ENCODE measurements at regions not wholly inside any gene's neighbourhood (a gene's known extent, or its start where the extent isn't known, plus 50 kb on each side); places are given as distances from the start of the nearest gene placed in this dataset.

DNA sequence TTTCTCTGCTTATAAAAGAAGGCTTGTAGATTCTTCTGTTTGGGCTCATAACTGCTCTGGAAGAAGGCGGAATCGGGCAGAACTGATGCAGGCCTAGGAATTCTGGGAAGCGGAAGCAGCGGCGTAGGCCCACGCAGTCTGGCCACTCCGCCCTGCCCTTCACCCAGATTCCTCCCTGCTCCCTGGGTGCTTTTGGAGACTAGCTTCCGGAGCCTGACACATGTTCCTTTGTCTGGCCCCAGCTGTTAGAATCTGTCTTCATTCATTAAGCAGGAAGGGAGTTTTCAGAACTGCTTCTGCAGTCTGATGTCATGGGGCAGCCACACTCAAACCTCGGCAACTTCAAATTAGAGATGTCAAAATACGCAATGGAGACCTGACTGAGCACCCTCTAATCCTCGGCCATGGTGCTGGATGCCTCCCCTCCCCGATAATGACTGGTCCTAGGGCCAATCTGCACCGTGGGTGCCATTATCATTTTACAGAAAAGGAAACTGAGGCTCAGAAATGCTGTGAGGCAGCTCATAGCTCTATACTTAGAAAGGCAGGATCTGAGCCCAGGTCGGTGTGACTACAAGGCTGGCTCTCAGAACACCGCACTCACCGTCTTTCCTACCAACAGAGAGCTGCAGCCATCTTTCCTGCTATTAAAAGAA lies 275.7 kb downstream of the MYCN start:
- peak; percentile 99 for DNase-seq
- TF ChIP-seq, protein P1, sequence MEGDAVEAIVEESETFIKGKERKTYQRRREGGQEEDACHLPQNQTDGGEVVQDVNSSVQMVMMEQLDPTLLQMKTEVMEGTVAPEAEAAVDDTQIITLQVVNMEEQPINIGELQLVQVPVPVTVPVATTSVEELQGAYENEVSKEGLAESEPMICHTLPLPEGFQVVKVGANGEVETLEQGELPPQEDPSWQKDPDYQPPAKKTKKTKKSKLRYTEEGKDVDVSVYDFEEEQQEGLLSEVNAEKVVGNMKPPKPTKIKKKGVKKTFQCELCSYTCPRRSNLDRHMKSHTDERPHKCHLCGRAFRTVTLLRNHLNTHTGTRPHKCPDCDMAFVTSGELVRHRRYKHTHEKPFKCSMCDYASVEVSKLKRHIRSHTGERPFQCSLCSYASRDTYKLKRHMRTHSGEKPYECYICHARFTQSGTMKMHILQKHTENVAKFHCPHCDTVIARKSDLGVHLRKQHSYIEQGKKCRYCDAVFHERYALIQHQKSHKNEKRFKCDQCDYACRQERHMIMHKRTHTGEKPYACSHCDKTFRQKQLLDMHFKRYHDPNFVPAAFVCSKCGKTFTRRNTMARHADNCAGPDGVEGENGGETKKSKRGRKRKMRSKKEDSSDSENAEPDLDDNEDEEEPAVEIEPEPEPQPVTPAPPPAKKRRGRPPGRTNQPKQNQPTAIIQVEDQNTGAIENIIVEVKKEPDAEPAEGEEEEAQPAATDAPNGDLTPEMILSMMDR (IDR thresholded peaks at IDR 0.05; ENCODE audit: low read depth, low read length) = no peak
- no peaks in the 10 kb centered on the region for H3K27me3 ChIP-seq
- H3K9me3 ChIP-seq = peaks cover 39% of the 10 kb centered on the region
- no peak overlapping the region for H3K4me3 ChIP-seq (ENCODE audit: low read depth, low read length)
- H3K4me1 ChIP-seq = peaks cover 13% of the 10 kb centered on the region
- no peaks in the 10 kb centered on the region; the same call in 1 of the 2 replicates for H3K36me3 ChIP-seq

DNA sequence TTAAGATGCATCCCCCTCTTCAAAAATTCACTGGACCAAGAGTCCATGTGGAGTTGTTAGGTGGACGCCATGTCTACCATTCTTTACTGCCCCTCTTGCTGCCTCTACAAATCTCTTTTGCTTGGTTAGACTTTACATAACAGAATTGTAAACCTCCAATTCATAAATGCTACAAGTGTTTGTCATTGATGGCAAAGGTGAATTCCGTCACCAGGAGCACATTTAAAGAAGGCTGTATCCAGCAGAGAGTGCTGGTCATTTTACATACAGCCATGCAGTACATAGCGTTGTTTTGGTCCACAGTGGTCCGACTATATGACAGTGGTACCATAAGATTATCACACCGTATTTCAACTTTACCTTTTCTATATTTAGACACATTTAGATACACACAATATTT lies 274.5 kb downstream of the MYCN start:
- peaks cover 50% of the 10 kb centered on the region for H3K9me3 ChIP-seq
- peaks cover 21% of the 10 kb centered on the region for H3K4me1 ChIP-seq
- peak; percentile 86 for DNase-seq
- TF ChIP-seq, protein P1 (IDR thresholded peaks at IDR 0.05; ENCODE audit: low read depth, low read length) = no peak
- no peaks in the 10 kb centered on the region; the same call in 1 of the 2 replicates for H3K36me3 ChIP-seq
- H3K27me3 ChIP-seq = no peaks in the 10 kb centered on the region
- H3K4me3 ChIP-seq (ENCODE audit: low read depth, low read length) = no peak overlapping the region

DNA sequence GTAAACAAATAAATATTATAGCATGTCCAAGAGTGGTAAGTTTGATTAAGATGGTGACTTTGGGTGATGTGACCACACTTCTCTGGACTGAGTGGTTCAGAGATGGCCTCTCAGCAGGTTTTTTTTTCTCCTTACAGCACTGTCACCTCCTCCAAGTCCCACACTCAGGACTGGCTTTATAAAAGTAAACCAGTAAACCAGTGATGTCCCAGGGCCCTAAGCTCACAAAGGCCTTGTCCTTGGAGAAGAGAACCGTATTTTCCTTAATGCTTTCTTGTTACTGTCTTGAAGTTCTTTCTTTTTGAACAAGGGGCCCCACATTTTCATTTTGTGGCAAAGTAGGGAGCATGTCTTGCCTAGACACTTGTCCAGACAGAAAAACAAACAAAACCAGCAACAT lies 274.0 kb downstream of the MYCN start:
- TF ChIP-seq, protein P1 (IDR thresholded peaks at IDR 0.05; ENCODE audit: low read depth, low read length) = no peak
- DNase-seq = peak; percentile 91

DNA sequence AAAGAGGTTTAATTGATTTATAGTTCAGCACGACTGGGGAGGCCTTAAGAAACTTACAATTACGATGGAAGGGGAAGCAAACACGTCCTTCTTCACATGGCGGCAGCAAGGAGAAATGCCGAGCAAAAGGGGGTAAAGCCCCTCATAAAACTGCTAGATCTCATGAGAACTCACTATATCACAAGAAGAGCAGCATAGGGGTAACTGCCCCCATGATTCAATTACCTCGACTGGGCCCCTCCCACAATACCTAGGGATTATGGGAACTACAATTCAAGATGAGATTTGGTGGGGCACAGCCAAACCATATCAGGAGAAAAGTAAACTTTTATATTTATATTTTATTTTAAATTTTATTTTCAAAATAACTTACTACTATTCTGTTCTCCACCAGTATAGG lies 272.0 kb downstream of the MYCN start:
- peak; percentile 93 for DNase-seq
- H3K4me3 ChIP-seq (ENCODE audit: low read depth, low read length) = no peak overlapping the region
- peaks cover 9% of the 10 kb centered on the region for H3K4me1 ChIP-seq
- TF ChIP-seq, protein P1 (IDR thresholded peaks at IDR 0.05; ENCODE audit: low read depth, low read length) = no peak
- H3K27me3 ChIP-seq = no peaks in the 10 kb centered on the region
- peaks cover 70% of the 10 kb centered on the region for H3K9me3 ChIP-seq
- no peaks in the 10 kb centered on the region; the same call in 1 of the 2 replicates for H3K36me3 ChIP-seq

More for the DNA sequence above, 274.0 kb downstream of the MYCN start:
- peaks cover 18% of the 10 kb centered on the region for H3K4me1 ChIP-seq
- no peaks in the 10 kb centered on the region for H3K27me3 ChIP-seq
- no peak overlapping the region for H3K4me3 ChIP-seq (ENCODE audit: low read depth, low read length)
- H3K9me3 ChIP-seq = peaks cover 55% of the 10 kb centered on the region
- H3K36me3 ChIP-seq = no peaks in the 10 kb centered on the region; the same call in 1 of the 2 replicates

DNA sequence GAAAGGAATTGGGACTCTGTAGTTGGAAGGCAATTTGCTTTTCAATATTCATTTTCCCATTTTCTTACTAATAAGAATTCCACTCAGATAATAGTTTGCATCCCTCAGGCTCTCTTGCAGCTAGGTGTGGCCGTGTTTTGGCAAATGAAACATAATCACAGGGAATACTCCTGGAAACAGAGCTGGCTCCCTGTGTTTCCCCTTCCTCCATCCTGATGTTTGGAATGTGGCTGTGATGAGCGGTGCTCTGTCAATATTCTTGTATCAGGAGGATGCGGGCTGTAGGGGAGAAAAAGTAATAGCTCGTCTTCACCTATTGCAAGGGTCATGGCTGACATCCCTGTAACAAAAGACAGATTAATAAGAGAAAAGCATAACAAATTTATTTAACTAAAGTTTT lies 271.0 kb downstream of the MYCN start:
- Histone ChIP-seq H3K9me3 (peaks cover 72% of the 10 kb centered on the region), H3K4me1 (peaks cover 9% of the 10 kb centered on the region), H3K36me3 (no peaks in the 10 kb centered on the region; the same call in 1 of the 2 replicates), H3K4me3 (ENCODE audit: low read depth, low read length) (no peak overlapping the region), H3K27me3 (no peaks in the 10 kb centered on the region)
- TF ChIP-seq, protein P1 (IDR thresholded peaks at IDR 0.05; ENCODE audit: low read depth, low read length) = no peak
- peak; percentile 92 for DNase-seq

DNA sequence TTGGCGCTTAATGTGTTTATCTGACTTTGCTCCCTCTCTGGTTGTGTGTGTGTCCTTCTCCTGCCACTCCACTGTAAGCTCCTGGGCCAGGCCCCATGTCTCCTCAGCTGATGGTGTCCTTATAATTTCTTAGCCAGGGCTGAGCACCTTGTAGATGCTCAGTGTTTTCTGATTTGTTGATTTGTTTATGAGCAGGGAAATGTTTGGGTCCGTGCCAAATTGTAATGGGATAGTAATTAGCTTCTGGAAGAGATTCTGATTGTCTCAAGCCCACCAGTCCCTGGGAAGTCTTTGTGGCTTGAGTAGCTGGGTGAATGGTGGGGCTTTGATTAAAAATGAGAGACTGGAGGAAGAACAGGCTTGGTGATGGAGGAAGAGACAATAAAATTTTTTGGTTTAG lies 270.5 kb downstream of the MYCN start:
- Histone ChIP-seq H3K9me3 (peaks cover 74% of the 10 kb centered on the region), H3K4me1 (peaks cover 9% of the 10 kb centered on the region), H3K27me3 (no peaks in the 10 kb centered on the region), H3K36me3 (no peaks in the 10 kb centered on the region; the same call in 1 of the 2 replicates), H3K4me3 (ENCODE audit: low read depth, low read length) (no peak overlapping the region)
- peak; percentile 100 for DNase-seq
- TF ChIP-seq, protein P1 (IDR thresholded peaks at IDR 0.05; ENCODE audit: low read depth, low read length) = no peak
